ENCODE measurements at regions not wholly inside any gene's neighbourhood (a gene's known extent, or its start where the extent isn't known, plus 50 kb on each side); places are given as distances from the start of the nearest gene placed in this dataset.
"Not testable (repeated sequence)": the region's sequence is repeated elsewhere in the genome, so short reads cannot be mapped to it uniquely, and the experiment has no call there.

- not testable (repeated sequence) for DNase-seq
These were observed 359.5 kb upstream of the BRINP3 start for GRCh38 chr1:190837200-190837599.

- no peak for DNase-seq
These were observed 360.2 kb upstream of the BRINP3 start for GRCh38 chr1:190837888-190838287.

DNA sequence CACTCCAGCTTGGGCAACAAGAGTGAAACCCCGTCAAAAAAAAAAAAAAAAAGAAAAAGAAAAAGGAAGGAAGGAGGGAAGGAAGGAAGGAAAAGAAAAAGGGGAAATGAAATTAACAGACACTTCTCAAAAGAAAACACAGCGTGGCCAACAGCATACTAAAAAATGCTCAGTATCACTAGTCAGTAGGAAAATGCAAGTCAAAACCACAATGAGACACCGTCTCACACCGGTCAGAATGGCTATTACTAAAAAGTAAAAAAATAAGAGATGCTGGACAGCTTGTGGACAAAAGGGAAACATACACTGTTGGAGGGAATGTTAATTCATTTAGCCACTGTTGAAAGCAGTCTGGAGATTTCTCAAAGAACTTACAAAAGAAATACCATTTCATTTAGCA lies 369.5 kb upstream of the BRINP3 start:
- DNase-seq = no peak

DNA sequence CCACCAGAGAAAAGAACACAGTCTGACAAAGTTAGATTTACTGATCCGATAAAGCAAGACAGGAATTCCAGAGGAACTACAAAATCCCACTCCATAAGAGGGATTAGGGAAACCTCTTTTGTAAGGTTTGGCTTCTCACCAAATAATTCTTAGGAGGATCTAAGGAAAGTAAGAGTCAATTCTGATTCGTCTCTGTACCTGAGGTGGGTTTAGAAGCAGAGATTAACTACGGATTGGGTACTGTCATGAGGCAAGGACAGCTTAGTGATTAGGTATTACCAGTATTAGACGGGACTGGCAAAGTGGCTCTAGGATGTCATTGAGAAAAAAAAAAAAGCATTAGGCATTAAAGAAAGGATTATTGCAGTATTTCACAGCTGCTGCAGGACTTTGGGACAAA lies 371.7 kb upstream of the BRINP3 start:
- DNase-seq = no peak

DNA sequence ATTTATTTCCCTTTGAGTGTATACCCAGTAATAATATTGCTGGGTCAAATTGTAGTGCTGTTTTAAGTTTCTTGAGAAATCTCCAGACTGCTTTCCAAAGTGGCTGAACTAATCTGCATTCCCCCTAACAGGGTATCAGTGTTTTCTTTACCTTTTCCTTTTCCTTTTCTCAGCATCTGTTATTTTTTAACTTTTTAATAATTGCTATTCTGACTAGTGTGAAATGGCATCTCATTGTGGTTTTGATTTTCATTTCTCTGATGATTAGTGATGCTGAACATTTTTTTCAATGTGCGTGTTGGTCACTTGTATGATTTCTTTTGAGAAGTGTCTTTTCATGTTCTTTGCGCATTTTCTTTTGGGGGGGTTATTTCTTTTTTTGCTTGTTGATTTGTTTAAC lies 374.9 kb upstream of the BRINP3 start:
- no peak for DNase-seq

GRCh38 chr1:190858140-190858539 lies 380.5 kb upstream of the BRINP3 start:
- DNase-seq = no peak

- DNase-seq = no peak
These were observed 386.5 kb upstream of the BRINP3 start for GRCh38 chr1:190864013-190864641.

DNA sequence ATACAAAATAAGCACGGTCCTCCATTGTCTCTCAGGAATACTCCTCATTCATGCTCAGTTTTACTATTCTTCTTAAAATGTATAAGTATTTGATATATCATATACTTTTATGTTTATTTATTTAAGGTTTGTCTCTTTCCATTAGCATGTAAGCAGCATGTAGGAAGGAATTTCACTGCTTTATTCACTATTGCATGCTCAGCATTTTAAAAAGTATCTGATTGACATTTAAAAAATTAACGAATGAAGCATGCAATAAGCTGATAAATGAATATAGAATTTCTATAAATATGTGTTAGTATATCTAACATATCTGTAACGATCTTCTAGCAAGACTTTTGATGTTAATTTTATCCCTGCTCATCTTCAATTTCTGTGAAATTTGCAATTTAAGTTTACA lies 402.7 kb upstream of the BRINP3 start:
- DNase-seq = no peak

- no peak for DNase-seq
These were observed 403.4 kb upstream of the BRINP3 start for GRCh38 chr1:190881064-190881463.

DNA sequence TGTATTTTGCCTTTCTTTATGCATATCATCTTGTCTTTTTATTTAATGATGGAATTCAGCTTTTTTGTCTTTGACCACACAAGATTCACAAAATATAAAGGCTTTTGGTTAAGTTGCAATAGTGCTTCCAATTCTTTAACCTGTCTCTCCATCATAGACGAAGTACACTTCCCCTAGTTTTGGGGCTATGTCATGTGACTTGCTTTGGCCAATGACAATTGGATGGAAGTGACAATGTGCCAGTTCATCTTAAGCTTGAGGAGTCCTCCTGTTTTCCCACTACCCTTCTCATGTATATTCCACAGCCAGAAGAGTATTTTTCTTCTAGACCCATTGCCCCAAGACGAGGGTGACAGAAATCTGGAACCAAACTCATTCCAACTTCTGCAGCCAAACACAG lies 419.6 kb upstream of the BRINP3 start:
- DNase-seq = no peak

DNA sequence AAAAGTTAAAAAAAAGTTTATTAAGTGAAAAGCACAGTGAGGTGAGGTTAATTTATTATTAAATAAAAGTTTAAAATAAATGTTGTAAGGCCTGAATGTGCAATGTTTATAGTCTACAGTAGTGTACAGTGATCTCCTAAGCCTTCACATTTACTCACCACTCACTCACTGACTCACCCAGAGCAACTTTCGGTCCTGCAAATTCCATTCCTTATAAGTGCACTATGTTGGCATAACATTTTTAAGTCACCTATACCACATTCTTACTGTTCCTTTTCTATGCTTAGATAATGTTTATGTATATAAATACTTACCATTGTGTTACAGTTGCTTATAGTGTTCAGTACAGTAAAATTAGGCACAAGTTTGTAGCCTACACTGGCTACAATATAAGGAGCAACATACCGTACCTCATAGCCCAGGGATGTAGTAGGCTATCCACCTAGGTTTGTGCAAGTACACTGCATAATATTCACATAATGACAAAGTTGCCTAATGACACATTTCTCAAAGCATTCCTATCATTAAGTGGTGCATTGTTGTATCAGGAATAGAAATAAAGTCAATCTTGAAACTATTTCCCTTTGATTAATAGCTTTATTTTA lies 426.5 kb upstream of the BRINP3 start:
- no peak for DNase-seq

DNA sequence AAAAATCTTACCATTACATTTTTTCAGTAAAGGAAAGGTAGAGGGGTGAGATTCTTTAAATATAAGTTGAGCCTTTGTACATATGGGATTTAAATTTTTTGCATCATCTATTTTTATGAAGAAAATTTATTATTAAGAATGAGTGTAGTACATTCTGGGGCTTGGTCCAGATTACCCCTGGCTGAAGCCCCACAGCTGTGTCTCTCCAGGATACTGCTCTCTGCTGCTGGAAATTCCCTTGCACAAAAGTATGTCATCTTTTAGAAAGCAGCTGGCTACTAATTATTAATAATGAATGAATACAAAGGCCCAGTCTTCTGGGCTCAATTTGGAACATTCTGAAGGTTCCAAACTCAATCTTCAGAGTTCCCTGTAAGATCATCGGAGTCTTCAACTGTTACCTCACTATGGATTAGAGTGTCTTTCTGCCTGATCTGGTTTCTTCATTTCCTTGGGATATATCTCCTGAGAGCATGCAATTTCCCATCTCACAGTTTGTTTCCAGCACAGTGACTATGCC lies 428.6 kb upstream of the BRINP3 start:
- DNase-seq = no peak

GRCh38 chr1:190908246-190908645 lies 430.6 kb upstream of the BRINP3 start:
- DNase-seq = no peak

DNA sequence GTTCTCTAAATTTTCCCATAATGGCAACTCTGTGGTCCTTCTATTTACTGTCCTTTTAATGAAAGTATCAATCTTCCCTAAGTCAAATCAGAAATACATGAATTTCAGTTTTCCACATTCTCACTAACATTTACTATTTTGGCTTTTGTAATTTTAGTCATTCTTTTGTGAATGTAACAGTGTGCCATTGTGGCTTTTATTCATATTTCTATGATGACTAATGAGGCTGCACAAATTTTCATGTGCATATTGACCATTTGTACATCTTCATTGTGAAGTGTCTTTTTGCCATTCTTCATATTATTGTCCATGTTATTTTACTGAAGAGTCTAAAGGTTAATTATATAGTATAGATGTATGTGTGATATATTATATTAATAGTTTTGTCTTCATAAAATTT lies 431.0 kb upstream of the BRINP3 start:
- no peak for DNase-seq

- DNase-seq = no peak
These were observed 458.3 kb upstream of the BRINP3 start for GRCh38 chr1:190935925-190936324.

- DNase-seq = no peak
These were observed 458.7 kb upstream of the BRINP3 start for GRCh38 chr1:190936337-190936736.

DNA sequence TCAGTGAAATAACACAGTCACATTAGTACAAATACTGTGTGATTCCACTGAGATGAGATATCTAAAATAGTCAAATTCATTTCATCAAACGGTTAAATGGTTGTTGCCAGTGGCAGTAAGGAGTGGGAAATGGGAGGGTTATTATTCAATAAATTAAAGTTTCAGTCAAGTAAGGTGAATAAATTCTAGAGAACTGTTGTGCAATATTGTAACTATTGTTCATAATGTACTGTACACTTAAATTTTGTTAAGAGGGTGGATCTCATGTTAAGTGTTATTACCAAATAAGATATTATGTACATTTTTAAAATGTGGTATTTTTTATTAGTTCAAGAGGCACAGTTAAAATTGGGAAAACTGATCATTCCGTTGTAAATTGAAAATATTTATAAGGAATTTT lies 463.3 kb upstream of the BRINP3 start:
- DNase-seq = no peak

DNA sequence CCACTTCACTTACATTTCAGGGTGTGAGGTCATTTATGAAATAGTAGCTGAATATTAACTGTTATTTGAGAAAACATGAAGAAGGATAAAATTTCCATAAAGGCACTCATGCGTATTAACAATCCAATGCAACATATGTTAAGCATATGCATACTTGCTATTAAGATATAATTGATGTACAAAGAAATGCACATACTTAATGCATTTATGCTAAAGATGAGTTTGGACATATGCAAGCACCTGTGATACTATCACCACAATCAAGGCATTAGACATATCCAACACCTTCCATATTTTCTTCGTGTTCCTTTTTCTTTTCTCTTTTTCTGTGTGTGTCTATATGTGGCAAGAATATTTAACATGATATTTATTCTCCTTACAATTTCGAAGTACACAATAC lies 464.8 kb upstream of the BRINP3 start:
- no peak for DNase-seq

DNA sequence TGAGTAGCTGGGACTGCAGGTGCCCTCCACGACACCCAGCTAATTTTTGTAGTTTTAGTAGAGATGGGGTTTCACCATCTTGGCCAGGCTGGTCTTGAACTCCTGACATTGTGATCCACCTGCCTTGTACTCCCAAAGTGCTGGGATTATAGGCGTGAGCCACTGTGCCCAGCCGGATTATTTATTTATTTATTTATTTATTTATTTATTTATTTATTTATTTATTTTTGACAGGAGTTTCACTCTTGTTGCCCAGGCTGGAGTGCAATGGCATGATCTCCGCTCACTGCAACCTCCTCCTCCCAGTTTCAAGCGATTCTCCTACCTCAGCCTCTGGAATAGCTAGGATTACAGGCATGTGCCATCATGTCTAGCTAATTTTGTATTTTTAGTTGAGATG lies 466.1 kb upstream of the BRINP3 start:
- DNase-seq = not testable (repeated sequence)

GRCh38 chr1:190949939-190950338 lies 472.3 kb upstream of the BRINP3 start:
- no peak for DNase-seq

- no peak for DNase-seq
These were observed 479.9 kb upstream of the BRINP3 start for GRCh38 chr1:190957565-190957964.

GRCh38 chr1:190963321-190963720 lies 485.7 kb upstream of the BRINP3 start:
- DNase-seq = no peak

GRCh38 chr1:190975827-190976226 lies 498.2 kb upstream of the BRINP3 start:
- DNase-seq = no peak

GRCh38 chr1:191002768-191003167 lies 525.1 kb upstream of the BRINP3 start:
- no peak for DNase-seq

- DNase-seq = no peak
These were observed 539.1 kb upstream of the BRINP3 start for GRCh38 chr1:191016765-191017164.

Measured in amniotic stem cell (primary cell).